GM18519 (cell line): ENCODE measurements at regions not wholly inside any gene's neighbourhood (a gene's known extent, or its start where the extent isn't known, plus 50 kb on each side); places are given as distances from the start of the nearest gene placed in this dataset.

Source experiments
- ATAC-seq: cut with Tn5 transposase; IDR thresholded peaks from one replicate; pipeline ENCODE4 v1.9.1; 2021; ENCODE audit warnings: mild to moderate bottlenecking, moderate library complexity; ENCODE audit not compliant: unreplicated experiment, low FRiP score

- no peak for ATAC-seq
Measured at GRCh38 chr22:47388331-47388730, 625.9 kb downstream of the TBC1D22A start.

- no peak for ATAC-seq
Measured at GRCh38 chr22:47386812-47387510, 624.5 kb downstream of the TBC1D22A start.

- ATAC-seq, result no peak
Measured at GRCh38 chr22:47384977-47385376, 622.5 kb downstream of the TBC1D22A start.

- no peak for ATAC-seq
Measured at GRCh38 chr22:47382164-47382890, 619.9 kb downstream of the TBC1D22A start.

- ATAC-seq, result no peak
Measured at GRCh38 chr22:47381240-47381639, 618.8 kb downstream of the TBC1D22A start.

GRCh38 chr22:47380692-47381091 is 618.2 kb downstream of the TBC1D22A start:
- ATAC-seq, result no peak

- ATAC-seq, result no peak
Measured at GRCh38 chr22:47379037-47379436, 616.6 kb downstream of the TBC1D22A start.

GRCh38 chr22:47377926-47378560 is 615.6 kb downstream of the TBC1D22A start:
- ATAC-seq, result no peak

GRCh38 chr22:47376901-47377505 is 614.6 kb downstream of the TBC1D22A start:
- ATAC-seq, result no peak

- ATAC-seq, result no peak
Measured at GRCh38 chr22:47376322-47376700, 613.9 kb downstream of the TBC1D22A start.

GRCh38 chr22:47375621-47376321 is 613.3 kb downstream of the TBC1D22A start:
- no peak for ATAC-seq

- no peak for ATAC-seq
Measured at GRCh38 chr22:47374901-47375575, 612.6 kb downstream of the TBC1D22A start.

GRCh38 chr22:47374273-47374771 is 611.9 kb downstream of the TBC1D22A start:
- ATAC-seq, result no peak

GRCh38 chr22:47373648-47374272 is 611.3 kb downstream of the TBC1D22A start:
- ATAC-seq, result no peak

GRCh38 chr22:47372596-47373385 is 610.3 kb downstream of the TBC1D22A start:
- ATAC-seq, result no peak

- no peak for ATAC-seq
Measured at GRCh38 chr22:47372111-47372581, 609.7 kb downstream of the TBC1D22A start.

GRCh38 chr22:47371263-47372090 is 609.0 kb downstream of the TBC1D22A start:
- ATAC-seq, result no peak
